Midbrain (tissue), 1 donor: ENCODE measurements at regions not wholly inside any gene's neighbourhood (a gene's known extent, or its start where the extent isn't known, plus 50 kb on each side); places are given as distances from the start of the nearest gene placed in this dataset.

Experiments
- DNase-seq: peaks from one replicate; lab custom pipeline; 2025; lab: John Stamatoyannopoulos, UW

- DNase-seq = no peak
Measured at GRCh38 chr15:31275331-31276262, 51.0 kb upstream of the KLF13 start.

GRCh38 chr15:31276596-31277298 lies 49.9 kb upstream of the KLF13 start:
- DNase-seq = no peak
